ENCODE measurements at regions not wholly inside any gene's neighbourhood (a gene's known extent, or its start where the extent isn't known, plus 50 kb on each side); places are given as distances from the start of the nearest gene placed in this dataset.

GRCh38 chr1:88200545-88200944, 483.5 kb upstream of the PKN2 start:
- TF ChIP-seq CTCF (IDR thresholded peaks at IDR 0.05) (no peak), POLR2A (IDR thresholded peaks at IDR 0.05) (no peak)
